Pancreas (tissue), 10 donors: ENCODE measurements at regions not wholly inside any gene's neighbourhood (a gene's known extent, or its start where the extent isn't known, plus 50 kb on each side); places are given as distances from the start of the nearest gene placed in this dataset.

Experiments
- ATAC-seq, 4 donors: fragments of 200-7000 bp; cut with Tn5 transposase; one replicate each; pipeline versions ENCODE4 v1.8.0 to v1.9.1; 2020; ENCODE audit warnings: mild to moderate bottlenecking in 4 of 4, moderate library complexity in 4 of 4
- DNase-seq, 6 donors: peaks; one replicate each; pipeline ENCODE4 v3.0.0-alpha.2; 2020
- FAIRE-seq: peaks from 2 replicates; lab custom pipeline; 2012; peaks lifted over from hg19 to GRCh38; lab: Jason Lieb, UNC
- H3K27ac ChIP-seq, 4 donors: fragments of 200-600 bp; sonication (generic); 1 replicate in 3 of 4; 2 replicates in 1 of 4; pipeline versions ENCODE4 v1.5.0 to v1.8.0; 2020
- H3K27me3 ChIP-seq, 4 donors: fragments of 200-600 bp; one replicate each; pipeline ENCODE4 v1.8.0; 2021
- H3K36me3 ChIP-seq, 3 donors: fragments of 200-600 bp; sonication (generic) in 1 of 3; one replicate each; pipeline versions ENCODE4 v1.5.0 to v1.8.0; 2020 to 2021
- H3K4me1 ChIP-seq, 3 donors: fragments of 200-600 bp; one replicate each; pipeline ENCODE4 v1.8.0; 2021
- H3K4me3 ChIP-seq, 4 donors: fragments of 200-600 bp; sonication (generic) in 2 of 4; one replicate each; pipeline versions ENCODE4 v1.5.0 to v1.8.0; 2020 to 2021
- H3K9me3 ChIP-seq, 4 donors: fragments of 200-600 bp; one replicate each; pipeline ENCODE4 v1.8.0; 2021
- CTCF ChIP-seq, 4 donors: fragments of 200-600 bp; sonication (generic) in 3 of 4; IDR thresholded peaks; one replicate each; pipeline versions ENCODE4 v1.5.0 to v1.8.0; 2021; ENCODE audit warnings: antibody characterized with exemption in 4 of 4
- WGBS, 2 donors: extraction: QIAGEN DNeasy Blood & Tissue Kit; methylation state at CpG; one replicate each; pipeline ENCODE4 v1.1.7; 2013; 5-methylcytosine and 5-hydroxymethylcytosine counted together
- intact Hi-C, 3 donors: fragments of 100-400 bp; cut with DNase I; formaldehyde crosslinking; loops; one replicate each; pipeline versions ENCODE4 v1.11.1 to v1.14.2; 2022
- donor health status: healthy with polysubstance abuse.
- donor health status: DM: no; HTN: no; CAD: no; lungs with moderate emphysema.
- donor health status: DM: no; HTN: no; CAD: no.
- donor health status: control.
- donor health status: control.
- donor health status: Bipolar disorder and iron deficiency.
- donor health status: DM: yes; HTN: yes; CAD: no.
- donor health status: DM: no; HTN: no; CAD: no.
- donor health status: DM: no; HTN: no; CAD: no.
- donor health status: DM: yes; HTN: yes; CAD: no.

- TF ChIP-seq CTCF (IDR thresholded peaks at IDR 0.05), result no peak
- no peak overlapping the region for H3K4me3 ChIP-seq
- H3K4me1 ChIP-seq, result no peaks in the 10 kb centered on the region
- no peaks in the 10 kb centered on the region for H3K27me3 ChIP-seq
- no peaks in the 10 kb centered on the region for H3K36me3 ChIP-seq
- 80 to 85% methylated on average over 2 of the region's 2 CpGs for WGBS, 2 donors
- intact Hi-C loops, result no loop called here
- no peak for FAIRE-seq
- no peak overlapping the region for H3K27ac ChIP-seq
- H3K9me3 ChIP-seq, result no peaks in the 10 kb centered on the region
- no peak for ATAC-seq
- no peak for DNase-seq
Measured at GRCh38 chr3:168495932-168496331, 400.2 kb upstream of the GOLIM4 start.

- FAIRE-seq (no peak), ATAC-seq (no peak), DNase-seq (no peak)
- no peaks in the 10 kb centered on the region for H3K27me3 ChIP-seq
- H3K9me3 ChIP-seq, result no peaks in the 10 kb centered on the region
- no peak for TF ChIP-seq CTCF (IDR thresholded peaks at IDR 0.05)
- no peak overlapping the region for H3K27ac ChIP-seq
- no peaks in the 10 kb centered on the region for H3K4me1 ChIP-seq
- no peaks in the 10 kb centered on the region for H3K36me3 ChIP-seq
- intact Hi-C loops, result no loop called here
- H3K4me3 ChIP-seq, result no peak overlapping the region
- 84 to 86% methylated on average over 2 of the region's 2 CpGs for WGBS, 2 donors
Measured at GRCh38 chr3:168495270-168495669, 399.5 kb upstream of the GOLIM4 start.

- no peak for ATAC-seq
- H3K9me3 ChIP-seq, result no peaks in the 10 kb centered on the region
- no peak overlapping the region for H3K27ac ChIP-seq
- H3K4me1 ChIP-seq, result no peaks in the 10 kb centered on the region
- TF ChIP-seq CTCF (IDR thresholded peaks at IDR 0.05), result no peak
- no peaks in the 10 kb centered on the region for H3K27me3 ChIP-seq
- intact Hi-C loops, result no loop called here
- FAIRE-seq, result no peak
- H3K4me3 ChIP-seq, result no peak overlapping the region
- H3K36me3 ChIP-seq, result no peaks in the 10 kb centered on the region
- DNase-seq, result no peak
Measured at GRCh38 chr3:168493412-168494205, 397.9 kb upstream of the GOLIM4 start.

GRCh38 chr3:168490981-168491380 lies 395.3 kb upstream of the GOLIM4 start:
- FAIRE-seq (no peak), DNase-seq (no peak), ATAC-seq (no peak)
- H3K4me1 ChIP-seq, result no peaks in the 10 kb centered on the region
- no peak overlapping the region for H3K27ac ChIP-seq
- H3K27me3 ChIP-seq, result no peaks in the 10 kb centered on the region
- no peak for TF ChIP-seq CTCF (IDR thresholded peaks at IDR 0.05)
- no peak overlapping the region for H3K4me3 ChIP-seq
- WGBS, 2 donors, result 77 to 86% methylated on average over 1 of the region's 1 CpG
- intact Hi-C loops, result no loop called here
- H3K36me3 ChIP-seq, result no peaks in the 10 kb centered on the region
- no peaks in the 10 kb centered on the region for H3K9me3 ChIP-seq

- no peak for TF ChIP-seq CTCF (IDR thresholded peaks at IDR 0.05)
- no peak overlapping the region for H3K27ac ChIP-seq
Measured at GRCh38 chr3:168489301-168489700, 393.6 kb upstream of the GOLIM4 start.

More at GRCh38 chr3:168489301-168489700, 393.6 kb upstream of the GOLIM4 start:
- intact Hi-C loops, result no loop called here
- no peak for DNase-seq
- Histone ChIP-seq H3K4me3 (no peak overlapping the region), H3K4me1 (no peaks in the 10 kb centered on the region), H3K9me3 (no peaks in the 10 kb centered on the region), H3K27me3 (no peaks in the 10 kb centered on the region), H3K36me3 (no peaks in the 10 kb centered on the region)
- FAIRE-seq, result no peak
- no peak for ATAC-seq
